B cell (primary cell): ENCODE measurements at regions not wholly inside any gene's neighbourhood (a gene's known extent, or its start where the extent isn't known, plus 50 kb on each side); places are given as distances from the start of the nearest gene placed in this dataset.

Experiments
- EZH2 ChIP-seq: IDR thresholded peaks from 2 replicates; pipeline ENCODE4 v1.6.1; 2012; ENCODE audit warnings: borderline replicate concordance, low read depth, mild to moderate bottlenecking, moderate library complexity, low read length; ENCODE audit not compliant: insufficient read depth, poor library complexity, severe bottlenecking
- TF ChIP-seq, protein P1 (sequence below): fragments of 200-600 bp; IDR thresholded peaks from one replicate; pipeline ENCODE4 v1.8.0; 2022; ENCODE audit warnings: antibody characterized with exemption, mild to moderate bottlenecking

DNA sequence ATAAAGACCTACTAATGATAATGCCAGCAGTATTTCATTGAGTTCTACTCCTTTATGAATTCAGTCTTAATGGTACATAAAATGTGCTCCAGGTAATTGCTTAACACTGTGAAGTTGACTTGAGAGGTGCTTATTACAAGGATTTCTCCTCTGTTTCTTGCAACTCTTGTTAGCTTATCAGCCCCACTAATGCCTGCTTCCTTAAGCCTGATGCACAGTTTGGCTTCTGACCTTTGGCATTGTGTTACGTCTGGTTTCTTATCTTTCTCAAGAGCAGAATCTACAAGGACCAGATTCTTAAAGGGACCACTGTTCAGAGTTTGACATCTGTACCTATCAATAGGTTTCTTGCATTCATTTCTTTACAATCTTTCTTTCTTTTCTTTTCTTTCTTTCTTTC lies 223.9 kb upstream of the CWC22 start:
- TF ChIP-seq EZH2 = no peak
- TF ChIP-seq, protein P1, sequence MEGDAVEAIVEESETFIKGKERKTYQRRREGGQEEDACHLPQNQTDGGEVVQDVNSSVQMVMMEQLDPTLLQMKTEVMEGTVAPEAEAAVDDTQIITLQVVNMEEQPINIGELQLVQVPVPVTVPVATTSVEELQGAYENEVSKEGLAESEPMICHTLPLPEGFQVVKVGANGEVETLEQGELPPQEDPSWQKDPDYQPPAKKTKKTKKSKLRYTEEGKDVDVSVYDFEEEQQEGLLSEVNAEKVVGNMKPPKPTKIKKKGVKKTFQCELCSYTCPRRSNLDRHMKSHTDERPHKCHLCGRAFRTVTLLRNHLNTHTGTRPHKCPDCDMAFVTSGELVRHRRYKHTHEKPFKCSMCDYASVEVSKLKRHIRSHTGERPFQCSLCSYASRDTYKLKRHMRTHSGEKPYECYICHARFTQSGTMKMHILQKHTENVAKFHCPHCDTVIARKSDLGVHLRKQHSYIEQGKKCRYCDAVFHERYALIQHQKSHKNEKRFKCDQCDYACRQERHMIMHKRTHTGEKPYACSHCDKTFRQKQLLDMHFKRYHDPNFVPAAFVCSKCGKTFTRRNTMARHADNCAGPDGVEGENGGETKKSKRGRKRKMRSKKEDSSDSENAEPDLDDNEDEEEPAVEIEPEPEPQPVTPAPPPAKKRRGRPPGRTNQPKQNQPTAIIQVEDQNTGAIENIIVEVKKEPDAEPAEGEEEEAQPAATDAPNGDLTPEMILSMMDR = no peak
